OCI-LY7 (cell line): ENCODE measurements at regions not wholly inside any gene's neighbourhood (a gene's known extent, or its start where the extent isn't known, plus 50 kb on each side); places are given as distances from the start of the nearest gene placed in this dataset.

Experiments
- CTCF ChIP-seq: fragments of 200-600 bp; sonication (generic); conservative IDR thresholded peaks from 2 replicates; pipeline ENCODE4 v1.5.1; 2014; ENCODE audit warnings: mild to moderate bottlenecking, antibody characterized with exemption, low read length, moderate library complexity, mixed read lengths
- EZH2phosphoT487 ChIP-seq: fragments of 200-600 bp; sonication (generic); IDR thresholded peaks from 2 replicates; pipeline ENCODE4 v1.6.1; 2018; ENCODE audit warnings: low read depth, borderline replicate concordance, mild to moderate bottlenecking, mixed run types, antibody characterized with exemption, low read length, moderate library complexity, mixed read lengths

- TF ChIP-seq CTCF (no peak), EZH2phosphoT487 (no peak)
These were observed 616.2 kb upstream of the GRIA3 start for GRCh38 chrX:122567911-122568310.
